Common myeloid progenitor, CD34-positive (primary cell): ENCODE measurements at regions not wholly inside any gene's neighbourhood (a gene's known extent, or its start where the extent isn't known, plus 50 kb on each side); places are given as distances from the start of the nearest gene placed in this dataset.

Experiments
- CTCF ChIA-PET: fragments of 350-600 bp; sonication (Branson Sonifier 250); formaldehyde crosslinking; loops from one replicate; lab custom pipeline; 2021; ENCODE audit warnings: antibody characterized with exemption; lab: Charles Lee
- POLR2A ChIA-PET: fragments of 350-600 bp; sonication (Branson Sonifier 250); formaldehyde crosslinking; loops from one replicate; lab custom pipeline; 2021; ENCODE audit warnings: antibody characterized with exemption; lab: Charles Lee
- DNase-seq, 3 donors: peaks; one replicate each; pipeline versions ENCODE4 v3.0.0 to v3.0.0-alpha.2; 2013
- H3K27ac ChIP-seq, 2 experiments: 1 replicate in 1 of 2; 2 replicates in 1 of 2; pipeline ENCODE4 v1.7.0; 2013; ENCODE audit warnings: inconsistent platforms in 2 of 2, low read length in 2 of 2, mild to moderate bottlenecking in 2 of 2, low read depth in 1 of 2, moderate library complexity in 1 of 2; ENCODE audit not compliant: severe bottlenecking in 2 of 2, insufficient read depth in 1 of 2, poor library complexity in 1 of 2
- H3K27me3 ChIP-seq, 5 experiments: replicated peaks in 2 of 5; 1 replicate in 3 of 5; 2 replicates in 2 of 5; pipeline versions ENCODE4 v1.6.1 to v1.7.0; 2013; ENCODE audit warnings: low read length in 4 of 5, mild to moderate bottlenecking in 2 of 5, moderate library complexity in 2 of 5, inconsistent platforms in 1 of 5; ENCODE audit not compliant: insufficient read depth in 5 of 5, control insufficient read depth in 4 of 5
- H3K36me3 ChIP-seq, 4 experiments: 1 replicate in 2 of 4; 2 replicates in 2 of 4; pipeline versions ENCODE4 v1.6.1 to v1.7.0; 2013; ENCODE audit warnings: low read length in 3 of 4, control low read depth in 1 of 4, mild to moderate bottlenecking in 1 of 4; ENCODE audit not compliant: control insufficient read depth in 4 of 4, insufficient read depth in 4 of 4
- H3K4me1 ChIP-seq, 4 experiments: 1 replicate in 3 of 4; 2 replicates in 1 of 4; pipeline versions ENCODE4 v1.6.1 to v1.7.1; 2013; ENCODE audit warnings: low read length in 3 of 4, mild to moderate bottlenecking in 3 of 4, control low read depth in 1 of 4, inconsistent platforms in 1 of 4, moderate library complexity in 1 of 4; ENCODE audit not compliant: control insufficient read depth in 4 of 4, insufficient read depth in 4 of 4; ENCODE audit errors: control extremely low read depth in 1 of 4
- H3K4me3 ChIP-seq, 7 experiments: 1 replicate in 4 of 7; 2 replicates in 3 of 7; pipeline versions ENCODE4 v1.5.1 to v1.7.0; 2013; ENCODE audit warnings: mild to moderate bottlenecking in 7 of 7, low read length in 6 of 7, moderate library complexity in 6 of 7, inconsistent platforms in 2 of 7, low read depth in 2 of 7, control low read depth in 1 of 7; ENCODE audit not compliant: insufficient read depth in 4 of 7, control insufficient read depth in 1 of 7; ENCODE audit errors: extremely low read depth in 1 of 7
- H3K9me3 ChIP-seq, 5 experiments: 1 replicate in 4 of 5; 2 replicates in 1 of 5; pipeline versions ENCODE4 v1.6.1 to v1.7.1; 2013; ENCODE audit warnings: low read length in 4 of 5, mild to moderate bottlenecking in 2 of 5, inconsistent platforms in 1 of 5, low read depth in 1 of 5, moderate library complexity in 1 of 5; ENCODE audit not compliant: control insufficient read depth in 4 of 5, insufficient read depth in 2 of 5; ENCODE audit errors: control extremely low read depth in 1 of 5
- WGBS: methylation state at CpG from one replicate; pipeline ENCODE4 v1.1.5; 2013; ENCODE audit not compliant: insufficient coverage; 5-methylcytosine and 5-hydroxymethylcytosine counted together

DNA sequence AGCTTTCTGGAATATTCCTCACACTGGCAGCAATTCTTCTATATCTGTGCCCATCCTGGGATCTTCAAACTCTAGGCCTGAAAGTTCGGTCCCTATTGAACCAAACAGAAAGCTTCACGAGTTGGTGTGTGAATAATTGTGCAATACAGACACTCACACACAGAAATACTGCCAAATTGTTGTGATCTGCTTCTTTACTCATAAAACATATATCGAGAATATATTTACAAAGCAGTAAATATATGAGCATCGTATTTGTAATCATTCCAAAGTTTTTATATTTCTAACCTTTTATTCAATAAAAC is 56.6 kb upstream of the BEX4 start:
- no peaks in the 10 kb centered on the region for H3K36me3 ChIP-seq
- H3K4me1 ChIP-seq = no peaks in the 10 kb centered on the region
- CTCF ChIA-PET = interaction anchor here (1.4 kb wide), 1 partner anchor 207 kb away, joined by 4 read pairs; no protein-coding TSS in a partner anchor
- POLR2A ChIA-PET = no interaction called here
- no peaks in the 10 kb centered on the region for H3K27me3 ChIP-seq
- H3K4me3 ChIP-seq = no peak overlapping the region
- no peak for DNase-seq
- H3K9me3 ChIP-seq = no peaks in the 10 kb centered on the region
- H3K27ac ChIP-seq = no peak overlapping the region
- no CpG with 5 or more reads among the region's 4 CpGs for WGBS

DNA sequence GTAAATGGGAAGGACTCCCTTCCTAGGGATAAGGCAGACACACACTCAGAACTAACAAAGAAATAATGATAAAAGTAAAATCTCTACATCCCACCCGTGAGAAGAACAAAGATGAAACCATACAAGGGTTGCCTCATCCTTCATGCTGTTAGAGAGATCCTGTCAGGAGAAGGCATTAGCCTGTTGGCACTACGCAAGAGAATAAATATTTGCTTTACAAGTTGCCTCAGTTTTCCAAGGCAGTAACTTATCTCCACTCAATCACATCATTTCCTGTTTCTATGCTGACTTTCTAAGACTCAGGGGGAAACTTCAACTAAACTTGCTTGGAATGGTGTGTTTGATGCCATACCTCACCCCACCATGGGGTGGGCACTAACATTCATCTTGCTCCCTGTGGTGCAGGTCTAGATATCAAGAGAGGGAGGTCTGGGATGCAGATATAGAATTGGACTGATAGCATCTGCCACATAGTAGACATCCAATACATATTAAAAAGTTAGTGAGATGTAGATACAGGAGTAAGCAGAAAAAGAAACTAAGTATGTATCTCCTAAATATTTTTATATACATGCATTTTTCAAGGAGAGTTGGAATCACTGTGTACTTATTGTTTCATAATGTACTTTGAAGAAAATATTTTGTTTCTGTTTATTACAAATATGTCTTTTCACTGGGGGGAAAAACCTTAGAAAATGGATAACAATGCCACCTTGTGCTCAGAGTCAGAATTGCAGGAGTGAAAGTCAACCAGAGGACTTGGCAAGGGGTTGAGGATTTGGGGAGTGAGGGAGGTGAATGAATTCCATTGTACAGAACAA is 57.2 kb upstream of the BEX4 start:
- CTCF ChIA-PET = interaction anchor here (1.0 to 1.4 kb wide), 2 partner anchors 140 to 206 kb away, joined by 3 to 4 read pairs; no protein-coding TSS in a partner anchor
- H3K9me3 ChIP-seq = no peaks in the 10 kb centered on the region
- POLR2A ChIA-PET = no interaction called here
- WGBS = 83% methylated on average over 1 of the region's 2 CpGs
- H3K4me1 ChIP-seq = no peaks in the 10 kb centered on the region
- no peak overlapping the region for H3K4me3 ChIP-seq
- DNase-seq = peak; percentile 17 to 57 (median 43)
- H3K36me3 ChIP-seq = no peaks in the 10 kb centered on the region
- no peaks in the 10 kb centered on the region for H3K27me3 ChIP-seq
- no peak overlapping the region for H3K27ac ChIP-seq

DNA sequence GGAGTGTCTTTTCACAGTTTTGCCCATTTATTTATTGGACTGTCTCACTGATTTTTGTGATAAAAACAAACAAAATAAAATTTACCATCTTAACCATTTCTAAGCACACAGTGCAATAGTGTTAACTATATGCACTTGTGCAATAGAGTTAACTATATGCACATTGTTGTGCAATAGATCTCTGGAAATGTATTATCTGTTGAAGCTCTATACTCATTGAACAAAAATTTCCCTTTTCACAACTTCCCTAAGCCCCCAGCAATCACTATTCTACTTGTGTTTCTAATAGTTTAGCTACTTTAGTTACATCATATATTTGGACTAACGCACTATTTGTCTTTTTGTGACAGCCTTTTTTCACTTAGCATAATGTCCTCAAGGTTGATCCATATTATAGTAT is 59.7 kb upstream of the BEX4 start:
- no peaks in the 10 kb centered on the region for H3K27me3 ChIP-seq
- H3K27ac ChIP-seq = no peak overlapping the region
- no CpG with 5 or more reads among the region's 1 CpG for WGBS
- ChIA-PET POLR2A (no interaction called here), CTCF (interaction anchor here (1.0 kb wide), 1 partner anchor 204 kb away, joined by 3 read pairs; no protein-coding TSS in a partner anchor)
- H3K4me1 ChIP-seq = peaks cover 0 to 5% (median 2%) of the 10 kb centered on the region in 4 experiments
- no peaks in the 10 kb centered on the region for H3K9me3 ChIP-seq
- H3K36me3 ChIP-seq = no peaks in the 10 kb centered on the region
- DNase-seq = no peak
- no peak overlapping the region for H3K4me3 ChIP-seq

DNA sequence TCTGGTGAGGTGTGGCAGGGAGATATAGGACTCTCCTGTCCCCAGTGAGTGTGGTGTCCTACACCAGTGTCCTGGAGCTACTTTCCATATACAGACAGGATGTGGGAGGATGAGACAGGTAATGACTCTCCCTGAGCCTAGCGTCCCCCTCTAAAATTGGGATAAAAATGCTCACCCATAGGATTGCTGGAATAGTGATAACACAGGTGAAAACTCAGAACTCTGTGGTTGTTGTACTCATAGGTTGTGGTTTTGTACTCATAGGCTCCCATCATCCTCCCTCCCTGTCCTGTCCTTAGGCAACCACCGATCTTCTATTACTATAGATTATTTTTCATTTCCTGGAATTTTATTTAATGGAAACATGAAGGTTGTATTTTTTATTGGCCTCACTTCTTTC is 60.7 kb upstream of the NXF3 start:
- ChIA-PET CTCF (no interaction called here), POLR2A (no interaction called here)
- no peak overlapping the region for H3K27ac ChIP-seq
- no peak for DNase-seq
- peaks cover 0 to 5% (median 2%) of the 10 kb centered on the region in 4 experiments for H3K4me1 ChIP-seq
- H3K4me3 ChIP-seq = no peak overlapping the region
- no peaks in the 10 kb centered on the region for H3K36me3 ChIP-seq
- 29% methylated on average over 1 of the region's 2 CpGs for WGBS
- no peaks in the 10 kb centered on the region for H3K9me3 ChIP-seq
- H3K27me3 ChIP-seq = no peaks in the 10 kb centered on the region

DNA sequence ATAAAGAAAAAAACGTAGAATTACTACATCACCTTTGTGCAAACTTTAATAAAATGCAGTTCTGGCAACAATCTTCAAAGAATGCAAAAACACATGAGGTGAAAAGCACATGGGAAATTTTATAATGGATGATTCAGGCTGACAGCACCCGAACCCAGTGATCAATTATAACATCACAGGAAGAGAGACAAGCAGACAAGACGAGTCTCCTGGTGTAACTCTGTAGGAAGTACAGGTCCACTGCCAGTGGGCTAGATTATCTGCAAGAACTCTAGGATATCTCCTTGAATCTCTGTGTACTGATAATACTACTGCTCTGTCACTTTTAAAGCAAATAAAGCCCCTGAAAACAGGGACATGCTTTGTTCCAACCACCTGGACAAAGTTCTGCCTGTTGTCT is 58.9 kb upstream of the NXF3 start:
- H3K27me3 ChIP-seq = no peaks in the 10 kb centered on the region
- H3K4me3 ChIP-seq = no peak overlapping the region
- no peak for DNase-seq
- no peaks in the 10 kb centered on the region for H3K9me3 ChIP-seq
- 75% methylated on average over 2 of the region's 3 CpGs for WGBS
- POLR2A ChIA-PET = no interaction called here
- no peaks in the 10 kb centered on the region for H3K36me3 ChIP-seq
- peaks cover 0 to 5% (median 2%) of the 10 kb centered on the region in 4 experiments for H3K4me1 ChIP-seq
- CTCF ChIA-PET = no interaction called here
- no peak overlapping the region for H3K27ac ChIP-seq

DNA sequence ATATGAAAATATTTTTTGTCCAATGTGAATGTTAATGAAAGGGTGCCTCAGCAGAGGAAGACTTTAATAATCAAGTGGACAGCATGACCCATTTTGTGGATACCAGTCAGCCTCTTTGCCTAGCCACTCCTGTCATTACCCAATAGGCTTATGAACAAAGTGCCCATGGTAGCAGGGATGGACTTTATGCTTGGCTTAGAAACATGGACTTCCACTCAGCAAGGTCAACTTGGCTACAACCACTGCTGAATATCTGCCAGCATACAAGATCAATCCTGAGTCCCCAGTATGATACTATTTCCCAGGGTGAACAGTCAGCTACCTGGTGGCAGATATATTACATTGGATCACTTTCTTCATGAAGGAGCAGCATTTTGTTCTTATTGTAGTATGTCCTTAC is 56.7 kb upstream of the NXF3 start:
- H3K4me1 ChIP-seq = peaks cover 0 to 5% (median 2%) of the 10 kb centered on the region in 4 experiments
- ChIA-PET POLR2A (no interaction called here), CTCF (no interaction called here)
- H3K9me3 ChIP-seq = no peaks in the 10 kb centered on the region
- no peak overlapping the region for H3K27ac ChIP-seq
- no peak for DNase-seq
- H3K4me3 ChIP-seq = no peak overlapping the region
- no peaks in the 10 kb centered on the region for H3K27me3 ChIP-seq
- H3K36me3 ChIP-seq = no peaks in the 10 kb centered on the region

DNA sequence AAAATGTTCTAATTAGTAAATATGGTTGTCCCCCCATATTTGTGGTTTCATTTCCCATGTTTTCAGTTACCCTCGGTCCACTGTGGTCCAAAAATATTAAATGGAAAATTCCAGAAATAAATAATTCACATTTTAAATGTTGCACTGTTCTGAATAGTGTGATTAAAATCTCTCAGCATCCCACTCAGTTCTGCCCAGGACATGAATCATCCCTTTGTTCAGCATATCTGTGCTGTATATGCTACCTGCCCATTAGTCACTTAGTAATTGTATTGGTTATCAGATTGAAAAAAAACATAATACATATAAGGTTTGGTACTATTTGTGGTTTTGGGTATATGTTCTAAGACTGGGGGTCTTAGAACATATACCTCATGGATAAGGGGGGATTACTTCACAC is 55.1 kb upstream of the NXF3 start:
- H3K27ac ChIP-seq = no peak overlapping the region
- H3K4me3 ChIP-seq = no peak overlapping the region
- ChIA-PET POLR2A (no interaction called here), CTCF (no interaction called here)
- H3K36me3 ChIP-seq = no peaks in the 10 kb centered on the region
- DNase-seq = no peak
- WGBS = no CpG with 5 or more reads among the region's 1 CpG
- no peaks in the 10 kb centered on the region for H3K27me3 ChIP-seq
- peaks cover 0 to 5% (median 2%) of the 10 kb centered on the region in 4 experiments for H3K4me1 ChIP-seq
- H3K9me3 ChIP-seq = no peaks in the 10 kb centered on the region
